SK-N-SH (cell line): ENCODE measurements at regions not wholly inside any gene's neighbourhood (a gene's known extent, or its start where the extent isn't known, plus 50 kb on each side); places are given as distances from the start of the nearest gene placed in this dataset.

ENCODE experiments used
- CTCF ChIA-PET: fragments of 300-600, 350-600 bp; formaldehyde crosslinking; extraction: SDS; loops from one replicate; lab custom pipeline; 2021; lab: Yijun Ruan, JAX
- POLR2A ChIA-PET: fragments of 350-600 bp; sonication (Branson Sonifier 250); formaldehyde crosslinking; extraction: SDS; loops from one replicate; lab custom pipeline; 2020; ENCODE audit warnings: antibody characterized with exemption, inconsistent platforms; lab: Yijun Ruan, JAX
- DNase-seq: peaks from one replicate; pipeline ENCODE4 v3.0.0; 2012
- H2AFZ ChIP-seq: fragments of 200-600 bp; sonication (generic); 2 replicates; pipeline ENCODE4 v1.8.1; 2016; ENCODE audit warnings: antibody characterized with exemption, mild to moderate bottlenecking, low read depth
- H3F3A ChIP-seq: fragments of 200-600 bp; sonication (generic); replicated peaks from 2 replicates; pipeline ENCODE3; 2016; ENCODE audit warnings: antibody characterized with exemption, mild to moderate bottlenecking; ENCODE audit not compliant: insufficient read depth
- H3K27ac ChIP-seq, 2 experiments: fragments of 200-500 bp in 1 of 2; fragments of 200-600 bp in 1 of 2; sonication (Bioruptor generic) in 1 of 2; sonication (generic), shearing (Covaris generic) in 1 of 2; 2 replicates each; pipeline versions ENCODE4 v1.5.1 to v1.6.1; 2014 to 2016; ENCODE audit warnings: low read depth in 2 of 2, inconsistent platforms in 1 of 2, low read length in 1 of 2, mild to moderate bottlenecking in 1 of 2, mixed read lengths in 1 of 2
- H3K27me3 ChIP-seq: fragments of 200-600 bp; sonication (generic), shearing (Covaris generic); 2 replicates; pipeline ENCODE4 v1.6.1; 2016; ENCODE audit warnings: mixed run types; ENCODE audit not compliant: insufficient read depth
- H3K36me3 ChIP-seq, 2 experiments: fragments of 200-500 bp in 1 of 2; fragments of 200-600 bp in 1 of 2; sonication (Bioruptor generic) in 1 of 2; sonication (generic) in 1 of 2; replicated peaks in 1 of 2; 2 replicates each; pipeline versions ENCODE3 to v1.5.1; 2014 to 2016; ENCODE audit warnings: low read length in 1 of 2, mild to moderate bottlenecking in 1 of 2; ENCODE audit not compliant: insufficient read depth in 2 of 2, control insufficient read depth in 1 of 2
- H3K4me1 ChIP-seq, 2 experiments: fragments of 200-500 bp in 1 of 2; fragments of 200-600 bp in 1 of 2; sonication (Bioruptor generic) in 1 of 2; sonication (generic), shearing (Covaris generic) in 1 of 2; 2 replicates each; pipeline versions ENCODE4 v1.5.1 to v1.6.1; 2014 to 2016; ENCODE audit warnings: low read depth in 1 of 2, low read length in 1 of 2, mixed run types in 1 of 2; ENCODE audit not compliant: insufficient read depth in 2 of 2, control insufficient read depth in 1 of 2
- H3K4me2 ChIP-seq: fragments of 200-600 bp; sonication (generic), shearing (Covaris generic); 2 replicates; pipeline ENCODE4 v1.6.1; 2017; ENCODE audit warnings: mixed run types
- H3K4me3 ChIP-seq, 2 experiments: fragments of 200-500 bp in 1 of 2; fragments of 200-600 bp in 1 of 2; sonication (Bioruptor generic) in 1 of 2; sonication (generic), shearing (Covaris generic) in 1 of 2; 2 replicates each; pipeline versions ENCODE4 v1.5.1 to v1.8.1; 2014 to 2016; ENCODE audit warnings: low read depth in 2 of 2, inconsistent platforms in 1 of 2, low read length in 1 of 2, mild to moderate bottlenecking in 1 of 2, mixed read lengths in 1 of 2, moderate library complexity in 1 of 2
- H3K79me2 ChIP-seq: fragments of 200-600 bp; sonication (generic); 2 replicates; pipeline ENCODE4 v1.8.1; 2017; ENCODE audit warnings: mild to moderate bottlenecking; ENCODE audit not compliant: insufficient read depth
- H3K9ac ChIP-seq: fragments of 200-600 bp; sonication (generic); 2 replicates; pipeline ENCODE4 v1.6.1; 2017; ENCODE audit warnings: mixed run types
- H3K9me2 ChIP-seq: fragments of 200-600 bp; sonication (generic); 2 replicates; pipeline ENCODE4 v1.6.1; 2017; ENCODE audit warnings: mixed run types
- H3K9me3 ChIP-seq: fragments of 200-600 bp; sonication (generic); 2 replicates; pipeline ENCODE4 v1.6.1; 2017; ENCODE audit warnings: mixed run types, mild to moderate bottlenecking, moderate library complexity
- H4K20me1 ChIP-seq: fragments of 200-600 bp; sonication (generic); 2 replicates; pipeline ENCODE4 v1.6.1; 2017; ENCODE audit warnings: mild to moderate bottlenecking, mixed run types; ENCODE audit not compliant: insufficient read depth
- CHD2 ChIP-seq: fragments of 150-350 bp; IDR thresholded peaks from 2 replicates; pipeline ENCODE4 v1.6.1; 2018; ENCODE audit warnings: low read length; ENCODE audit not compliant: partially characterized antibody
- FOXJ3 ChIP-seq: sonication (generic); formaldehyde crosslinking; IDR thresholded peaks from 2 replicates; pipeline ENCODE4 v1.5.1; 2020; ENCODE audit warnings: mild to moderate bottlenecking, missing genetic modification reagents
- FOXM1 ChIP-seq: IDR thresholded peaks from 2 replicates; pipeline ENCODE4 v1.4.0; 2012; ENCODE audit warnings: low read depth, mild to moderate bottlenecking
- JUND ChIP-seq: IDR thresholded peaks from 2 replicates; pipeline ENCODE4 v1.4.0; 2012
- MXI1 ChIP-seq: IDR thresholded peaks from 2 replicates; pipeline ENCODE4 v1.6.1; 2012; ENCODE audit warnings: mild to moderate bottlenecking, low read depth, low read length, improper control_type of control experiment
- POLR2AphosphoS5 ChIP-seq: IDR thresholded peaks from 2 replicates; pipeline ENCODE4 v1.6.1; 2012; ENCODE audit warnings: low read depth, low read length
- SMC3 ChIP-seq: IDR thresholded peaks from 2 replicates; pipeline ENCODE4 v1.6.1; 2012; ENCODE audit warnings: low read depth, low read length, improper control_type of control experiment
- YY1 ChIP-seq: IDR thresholded peaks from 2 replicates; pipeline ENCODE4 v1.4.0; 2012; ENCODE audit warnings: low read depth, mild to moderate bottlenecking
- WGBS: methylation state at CpG from one replicate; pipeline ENCODE4 v1.1.6; 2017; ENCODE audit warnings: low lambda C conversion rate; 5-methylcytosine and 5-hydroxymethylcytosine counted together
- TF ChIP-seq, protein P1 (sequence below): fragments of 150-350 bp; IDR thresholded peaks from 2 replicates; pipeline ENCODE4 v1.6.1; 2016; ENCODE audit warnings: mild to moderate bottlenecking, low read depth, low read length
- TF ChIP-seq, protein P2 (sequence below): fragments of 200-600 bp; sonication (generic); IDR thresholded peaks from 2 replicates; pipeline ENCODE4 v1.6.1; 2017; ENCODE audit warnings: antibody characterized with exemption, mild to moderate bottlenecking, moderate library complexity
- TF ChIP-seq, protein P3 (sequence below): IDR thresholded peaks from 2 replicates; pipeline ENCODE4 v1.4.0; 2012; ENCODE audit warnings: low read depth
- TF ChIP-seq, protein P4 (sequence below): IDR thresholded peaks from 2 replicates; pipeline ENCODE4 v1.4.0; 2012; ENCODE audit warnings: low read depth, borderline replicate concordance

DNA sequence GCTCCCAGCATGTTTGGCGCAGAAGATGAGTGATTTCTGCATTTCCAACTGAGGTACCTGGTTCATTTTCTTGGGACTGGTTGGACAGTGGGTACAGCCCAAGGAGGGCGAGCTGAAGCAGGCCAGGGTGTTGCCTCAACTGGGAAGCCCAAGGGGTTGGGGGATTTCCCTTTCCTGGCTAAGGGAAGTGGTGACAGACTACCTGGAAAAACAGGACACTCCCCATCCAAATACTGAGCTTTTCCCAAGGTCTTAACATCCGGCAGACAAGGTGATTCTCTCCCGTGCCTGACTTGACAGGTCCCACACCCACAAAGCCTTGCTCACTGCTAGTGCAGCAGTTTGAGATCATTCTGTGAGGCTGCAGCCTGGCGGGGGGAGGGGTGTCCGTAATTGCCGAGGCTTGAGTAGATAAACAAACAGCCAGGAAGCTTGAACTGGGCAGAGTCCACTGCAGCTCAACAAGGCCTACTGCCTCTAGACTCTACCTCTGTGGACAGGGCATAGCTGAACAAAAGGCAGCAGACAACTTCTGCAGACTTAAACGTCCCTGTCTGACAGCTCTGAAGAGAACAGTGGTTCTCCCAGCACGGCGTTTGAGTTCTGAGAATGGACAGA, 307.7 kb upstream of the ARSJ start:
- H3K4me2 ChIP-seq: no peak overlapping the region
- H3F3A ChIP-seq: peaks cover 7% of the 10 kb centered on the region
- ChIA-PET CTCF (interaction anchor here (1.5 kb wide), 1 partner anchor 23 kb away, joined by 3 read pairs; no protein-coding TSS in a partner anchor), POLR2A (no interaction called here)
- H3K9me2 ChIP-seq: no peaks in the 10 kb centered on the region
- 66% methylated on average over 7 of the region's 10 CpGs for WGBS
- TF ChIP-seq YY1 (no peak), SMC3 (no peak), JUND (no peak), CHD2 (no peak), POLR2AphosphoS5 (no peak), FOXJ3 (CRISPR knock-in tag) (no peak)
- TF ChIP-seq, protein P1, sequence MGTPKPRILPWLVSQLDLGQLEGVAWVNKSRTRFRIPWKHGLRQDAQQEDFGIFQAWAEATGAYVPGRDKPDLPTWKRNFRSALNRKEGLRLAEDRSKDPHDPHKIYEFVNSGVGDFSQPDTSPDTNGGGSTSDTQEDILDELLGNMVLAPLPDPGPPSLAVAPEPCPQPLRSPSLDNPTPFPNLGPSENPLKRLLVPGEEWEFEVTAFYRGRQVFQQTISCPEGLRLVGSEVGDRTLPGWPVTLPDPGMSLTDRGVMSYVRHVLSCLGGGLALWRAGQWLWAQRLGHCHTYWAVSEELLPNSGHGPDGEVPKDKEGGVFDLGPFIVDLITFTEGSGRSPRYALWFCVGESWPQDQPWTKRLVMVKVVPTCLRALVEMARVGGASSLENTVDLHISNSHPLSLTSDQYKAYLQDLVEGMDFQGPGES: no peak
- H3K9me3 ChIP-seq: peaks cover 4% of the 10 kb centered on the region; the same call in 1 of the 2 replicates
- no peaks in the 10 kb centered on the region for H3K27me3 ChIP-seq
- no peak overlapping the region for H3K4me3 ChIP-seq
- H3K27ac ChIP-seq: 0 out of 4 replicates have a peak overlapping the region, but pooled peaks of 1 of the 2 experiments have one; percentile 21
- H3K9ac ChIP-seq: no peak overlapping the region
- no peaks in the 10 kb centered on the region for H3K36me3 ChIP-seq
- no peaks in the 10 kb centered on the region for H4K20me1 ChIP-seq
- H2AFZ ChIP-seq: no peak overlapping the region
- DNase-seq: no peak
- H3K79me2 ChIP-seq: no peaks in the 10 kb centered on the region
- H3K4me1 ChIP-seq: peaks cover 0 to 10% of the 10 kb centered on the region in 2 experiments; a peak in 2 of 4 replicates

DNA sequence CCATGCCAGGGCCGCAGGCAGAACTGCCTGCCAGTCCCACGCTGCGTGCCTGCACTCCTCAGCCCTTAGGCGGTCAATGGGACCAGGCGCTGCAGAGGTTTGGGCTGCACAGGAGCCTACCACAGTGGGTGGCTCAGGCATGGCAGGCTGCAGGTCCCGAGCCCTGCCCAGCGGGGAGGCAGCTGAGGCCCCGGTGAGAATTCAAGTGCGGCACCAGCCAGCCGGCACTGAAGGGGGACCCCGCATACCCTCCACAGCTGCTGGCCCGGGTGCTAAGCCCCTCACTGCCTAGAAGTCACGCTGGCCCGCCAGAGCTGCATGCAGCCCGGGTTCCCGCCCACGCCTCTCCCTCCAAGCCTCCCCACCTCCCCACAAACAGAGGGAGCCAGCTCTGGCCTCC, 302.5 kb upstream of the UGT8 start:
- Histone ChIP-seq H3K9ac (no peak overlapping the region), H3K9me3 (no peaks in the 10 kb centered on the region), H4K20me1 (no peaks in the 10 kb centered on the region), H3F3A (no peaks in the 10 kb centered on the region), H3K27me3 (no peaks in the 10 kb centered on the region), H3K4me3 (no peak overlapping the region), H3K9me2 (no peaks in the 10 kb centered on the region), H3K79me2 (no peaks in the 10 kb centered on the region), H3K36me3 (no peaks in the 10 kb centered on the region), H2AFZ (no peak overlapping the region), H3K4me1 (no peaks in the 10 kb centered on the region), H3K4me2 (no peak overlapping the region), H3K27ac (no peak overlapping the region)
- ChIA-PET CTCF (no interaction called here), POLR2A (no interaction called here)
- whole genome bisulfite sequencing: 65% methylated on average over 4 of the region's 17 CpGs
- TF ChIP-seq, protein P2, sequence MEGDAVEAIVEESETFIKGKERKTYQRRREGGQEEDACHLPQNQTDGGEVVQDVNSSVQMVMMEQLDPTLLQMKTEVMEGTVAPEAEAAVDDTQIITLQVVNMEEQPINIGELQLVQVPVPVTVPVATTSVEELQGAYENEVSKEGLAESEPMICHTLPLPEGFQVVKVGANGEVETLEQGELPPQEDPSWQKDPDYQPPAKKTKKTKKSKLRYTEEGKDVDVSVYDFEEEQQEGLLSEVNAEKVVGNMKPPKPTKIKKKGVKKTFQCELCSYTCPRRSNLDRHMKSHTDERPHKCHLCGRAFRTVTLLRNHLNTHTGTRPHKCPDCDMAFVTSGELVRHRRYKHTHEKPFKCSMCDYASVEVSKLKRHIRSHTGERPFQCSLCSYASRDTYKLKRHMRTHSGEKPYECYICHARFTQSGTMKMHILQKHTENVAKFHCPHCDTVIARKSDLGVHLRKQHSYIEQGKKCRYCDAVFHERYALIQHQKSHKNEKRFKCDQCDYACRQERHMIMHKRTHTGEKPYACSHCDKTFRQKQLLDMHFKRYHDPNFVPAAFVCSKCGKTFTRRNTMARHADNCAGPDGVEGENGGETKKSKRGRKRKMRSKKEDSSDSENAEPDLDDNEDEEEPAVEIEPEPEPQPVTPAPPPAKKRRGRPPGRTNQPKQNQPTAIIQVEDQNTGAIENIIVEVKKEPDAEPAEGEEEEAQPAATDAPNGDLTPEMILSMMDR: no peak
- TF ChIP-seq FOXM1 (no peak), YY1 (no peak), MXI1 (no peak), POLR2AphosphoS5 (no peak), SMC3 (no peak)
- TF ChIP-seq, protein P3, sequence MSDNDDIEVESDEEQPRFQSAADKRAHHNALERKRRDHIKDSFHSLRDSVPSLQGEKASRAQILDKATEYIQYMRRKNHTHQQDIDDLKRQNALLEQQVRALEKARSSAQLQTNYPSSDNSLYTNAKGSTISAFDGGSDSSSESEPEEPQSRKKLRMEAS: no peak
- TF ChIP-seq, protein P1: no peak
- TF ChIP-seq, protein P4, sequence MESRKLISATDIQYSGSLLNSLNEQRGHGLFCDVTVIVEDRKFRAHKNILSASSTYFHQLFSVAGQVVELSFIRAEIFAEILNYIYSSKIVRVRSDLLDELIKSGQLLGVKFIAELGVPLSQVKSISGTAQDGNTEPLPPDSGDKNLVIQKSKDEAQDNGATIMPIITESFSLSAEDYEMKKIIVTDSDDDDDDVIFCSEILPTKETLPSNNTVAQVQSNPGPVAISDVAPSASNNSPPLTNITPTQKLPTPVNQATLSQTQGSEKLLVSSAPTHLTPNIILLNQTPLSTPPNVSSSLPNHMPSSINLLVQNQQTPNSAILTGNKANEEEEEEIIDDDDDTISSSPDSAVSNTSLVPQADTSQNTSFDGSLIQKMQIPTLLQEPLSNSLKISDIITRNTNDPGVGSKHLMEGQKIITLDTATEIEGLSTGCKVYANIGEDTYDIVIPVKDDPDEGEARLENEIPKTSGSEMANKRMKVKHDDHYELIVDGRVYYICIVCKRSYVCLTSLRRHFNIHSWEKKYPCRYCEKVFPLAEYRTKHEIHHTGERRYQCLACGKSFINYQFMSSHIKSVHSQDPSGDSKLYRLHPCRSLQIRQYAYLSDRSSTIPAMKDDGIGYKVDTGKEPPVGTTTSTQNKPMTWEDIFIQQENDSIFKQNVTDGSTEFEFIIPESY: no peak
- no peak for DNase-seq
